Vagina (tissue), 2 donors: ENCODE measurements at regions not wholly inside any gene's neighbourhood (a gene's known extent, or its start where the extent isn't known, plus 50 kb on each side); places are given as distances from the start of the nearest gene placed in this dataset.

Source experiments
- DNase-seq, 2 donors: peaks; one replicate each; pipeline ENCODE4 v3.0.0-alpha.2; 2017; ENCODE audit errors: extremely low spot score in 2 of 2
- H3K27ac ChIP-seq: fragments of 200-600 bp; sonication (generic); one replicate; pipeline ENCODE4 v1.5.1; 2019
- H3K27me3 ChIP-seq: fragments of 200-600 bp; sonication (generic); one replicate; pipeline ENCODE4 v1.5.1; 2019
- H3K36me3 ChIP-seq, 2 donors: fragments of 200-600 bp; sonication (generic); one replicate each; pipeline ENCODE4 v1.5.1; 2017 to 2019
- H3K4me1 ChIP-seq: fragments of 200-600 bp; sonication (generic); one replicate; pipeline ENCODE4 v1.5.1; 2019
- H3K4me3 ChIP-seq, 2 donors: fragments of 200-600 bp; sonication (generic); 1 replicate in 1 of 2; 2 replicates in 1 of 2; pipeline ENCODE4 v1.5.1; 2016 to 2019
- H3K9me3 ChIP-seq: fragments of 200-600 bp; sonication (generic); one replicate; pipeline ENCODE4 v1.5.1; 2019
- POLR2A ChIP-seq, 2 donors: fragments of 450-650 bp; IDR thresholded peaks; one replicate each; pipeline ENCODE4 v1.6.1; 2017; ENCODE audit warnings: antibody characterized with exemption in 2 of 2, mild to moderate bottlenecking in 2 of 2, moderate library complexity in 2 of 2
- POLR2AphosphoS5 ChIP-seq, 2 donors: sonication (generic); formaldehyde crosslinking; IDR thresholded peaks; one replicate each; pipeline ENCODE4 v1.9.0; 2017; ENCODE audit warnings: antibody characterized with exemption in 2 of 2, mild to moderate bottlenecking in 2 of 2, low read depth in 1 of 2; ENCODE audit not compliant: insufficient read depth in 1 of 2
- intact Hi-C: fragments of 100-400 bp; cut with DNase I; formaldehyde crosslinking; loops from one replicate; pipeline ENCODE4 v1.15.1; 2023
- TF ChIP-seq, protein P1 (sequence below), 3 experiments: fragments of 450-650 bp in 2 of 3; fragments of 200-600 bp in 1 of 3; sonication (generic) in 1 of 3; IDR thresholded peaks; one replicate each; pipeline ENCODE4 v1.5.1; 2017 to 2019; ENCODE audit warnings: antibody characterized with exemption in 3 of 3, mild to moderate bottlenecking in 2 of 3, moderate library complexity in 2 of 3

- intact Hi-C loops, result loop anchor here (5.0 kb wide), 1 partner anchor 1382 kb away; no protein-coding TSS in a partner anchor
- H3K27ac ChIP-seq, result no peak overlapping the region
- H3K4me1 ChIP-seq, result no peaks in the 10 kb centered on the region
- no peak for DNase-seq
- no peak overlapping the region for H3K4me3 ChIP-seq
- no peak for TF ChIP-seq POLR2A (IDR thresholded peaks at IDR 0.05)
- TF ChIP-seq POLR2AphosphoS5 (IDR thresholded peaks at IDR 0.05; ENCODE audit: insufficient read depth in 1 of 2, low read depth in 1 of 2), result no peak
- TF ChIP-seq, protein P1, sequence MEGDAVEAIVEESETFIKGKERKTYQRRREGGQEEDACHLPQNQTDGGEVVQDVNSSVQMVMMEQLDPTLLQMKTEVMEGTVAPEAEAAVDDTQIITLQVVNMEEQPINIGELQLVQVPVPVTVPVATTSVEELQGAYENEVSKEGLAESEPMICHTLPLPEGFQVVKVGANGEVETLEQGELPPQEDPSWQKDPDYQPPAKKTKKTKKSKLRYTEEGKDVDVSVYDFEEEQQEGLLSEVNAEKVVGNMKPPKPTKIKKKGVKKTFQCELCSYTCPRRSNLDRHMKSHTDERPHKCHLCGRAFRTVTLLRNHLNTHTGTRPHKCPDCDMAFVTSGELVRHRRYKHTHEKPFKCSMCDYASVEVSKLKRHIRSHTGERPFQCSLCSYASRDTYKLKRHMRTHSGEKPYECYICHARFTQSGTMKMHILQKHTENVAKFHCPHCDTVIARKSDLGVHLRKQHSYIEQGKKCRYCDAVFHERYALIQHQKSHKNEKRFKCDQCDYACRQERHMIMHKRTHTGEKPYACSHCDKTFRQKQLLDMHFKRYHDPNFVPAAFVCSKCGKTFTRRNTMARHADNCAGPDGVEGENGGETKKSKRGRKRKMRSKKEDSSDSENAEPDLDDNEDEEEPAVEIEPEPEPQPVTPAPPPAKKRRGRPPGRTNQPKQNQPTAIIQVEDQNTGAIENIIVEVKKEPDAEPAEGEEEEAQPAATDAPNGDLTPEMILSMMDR (IDR thresholded peaks at IDR 0.05), result no peak
- no peaks in the 10 kb centered on the region for H3K9me3 ChIP-seq
- no peaks in the 10 kb centered on the region for H3K27me3 ChIP-seq
- no peaks in the 10 kb centered on the region for H3K36me3 ChIP-seq
Observed at GRCh38 chr6:156430386-156430785, 346.8 kb upstream of the ARID1B start.

GRCh38 chr6:156427345-156427744, 349.8 kb upstream of the ARID1B start:
- TF ChIP-seq POLR2AphosphoS5 (IDR thresholded peaks at IDR 0.05; ENCODE audit: insufficient read depth in 1 of 2, low read depth in 1 of 2) (peak in 1 of 2 donors; percentile 48), POLR2A (IDR thresholded peaks at IDR 0.05) (no peak)
- Histone ChIP-seq H3K27ac (no peak overlapping the region), H3K4me1 (no peaks in the 10 kb centered on the region), H3K27me3 (no peaks in the 10 kb centered on the region), H3K36me3 (no peaks in the 10 kb centered on the region), H3K9me3 (no peaks in the 10 kb centered on the region), H3K4me3 (no peak overlapping the region)
- intact Hi-C loops, result no loop called here
- no peak for DNase-seq

DNA sequence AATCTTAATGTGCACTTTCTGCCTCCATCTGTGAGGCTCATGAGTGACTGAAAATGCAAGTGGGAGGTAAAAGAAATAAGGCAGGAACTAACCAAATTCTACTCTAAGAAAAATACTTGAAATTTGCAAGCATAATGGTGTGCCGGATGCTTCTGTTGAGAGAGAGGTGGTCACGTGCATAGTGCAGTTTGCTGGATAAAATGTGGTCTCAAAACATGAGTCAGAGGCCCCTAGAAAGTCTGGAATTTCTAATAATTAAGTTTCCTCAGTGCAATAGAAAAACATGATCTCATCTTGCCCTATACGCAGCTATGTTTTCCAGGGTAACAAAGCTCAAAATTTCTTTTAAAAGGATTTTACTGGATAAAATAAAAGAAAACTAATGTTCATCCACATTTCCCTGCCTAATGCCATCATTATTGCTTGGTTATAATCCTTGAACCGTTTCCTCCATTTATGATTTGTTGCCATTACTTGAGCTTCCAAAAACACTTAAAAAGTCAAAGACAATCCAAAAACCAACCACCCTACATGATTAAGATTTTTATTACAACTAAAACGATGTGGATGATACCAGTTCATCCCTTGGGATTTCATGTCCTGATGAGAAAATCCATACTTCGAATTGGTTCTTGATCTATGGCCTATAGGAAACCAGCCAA, 351.7 kb upstream of the ARID1B start:
- no peak for DNase-seq
- Histone ChIP-seq H3K27ac (peak overlapping the region; percentile 20), H3K9me3 (no peaks in the 10 kb centered on the region), H3K27me3 (no peaks in the 10 kb centered on the region), H3K4me3 (no peak overlapping the region), H3K36me3 (no peaks in the 10 kb centered on the region), H3K4me1 (no peaks in the 10 kb centered on the region)
- TF ChIP-seq POLR2A (IDR thresholded peaks at IDR 0.05), result no peak
- no peak for TF ChIP-seq POLR2AphosphoS5 (IDR thresholded peaks at IDR 0.05; ENCODE audit: insufficient read depth in 1 of 2, low read depth in 1 of 2)
- TF ChIP-seq, protein P1 (IDR thresholded peaks at IDR 0.05), result no peak
- intact Hi-C loops, result no loop called here

- intact Hi-C loops, result no loop called here
- Histone ChIP-seq H3K36me3 (no peaks in the 10 kb centered on the region), H3K27ac (no peak overlapping the region), H3K9me3 (no peaks in the 10 kb centered on the region), H3K4me1 (no peaks in the 10 kb centered on the region), H3K27me3 (no peaks in the 10 kb centered on the region), H3K4me3 (no peak overlapping the region)
- TF ChIP-seq, protein P1 (IDR thresholded peaks at IDR 0.05), result no peak
- TF ChIP-seq POLR2A (IDR thresholded peaks at IDR 0.05) (no peak), POLR2AphosphoS5 (IDR thresholded peaks at IDR 0.05; ENCODE audit: insufficient read depth in 1 of 2, low read depth in 1 of 2) (no peak)
- DNase-seq, result no peak
Observed at GRCh38 chr6:156423829-156424228, 353.3 kb upstream of the ARID1B start.

DNA sequence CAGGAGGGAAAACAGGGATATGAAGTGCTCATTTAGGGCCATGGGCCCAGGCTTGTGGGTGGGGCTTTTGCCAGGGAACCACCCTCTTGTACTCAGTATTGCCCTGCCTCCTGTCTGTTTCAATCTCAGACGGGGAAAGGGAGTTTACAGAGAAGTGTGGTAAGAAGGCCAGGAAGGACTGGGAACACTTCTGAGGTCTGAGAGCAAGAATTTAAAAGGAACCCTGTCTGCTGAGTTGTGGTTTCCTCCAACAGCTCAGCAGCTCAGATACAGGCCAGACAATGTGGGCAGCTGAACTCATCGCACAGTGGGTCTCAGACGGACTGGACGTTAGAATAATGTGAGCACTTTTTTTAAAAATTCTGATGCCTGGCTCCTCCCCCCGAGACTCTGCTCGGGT, 354.1 kb upstream of the ARID1B start:
- TF ChIP-seq, protein P1 (IDR thresholded peaks at IDR 0.05), result no peak
- TF ChIP-seq POLR2AphosphoS5 (IDR thresholded peaks at IDR 0.05; ENCODE audit: insufficient read depth in 1 of 2, low read depth in 1 of 2), result no peak
- TF ChIP-seq POLR2A (IDR thresholded peaks at IDR 0.05), result no peak
- H3K4me3 ChIP-seq, result no peak overlapping the region
- DNase-seq, result no peak

More for the DNA sequence above, 354.1 kb upstream of the ARID1B start:
- intact Hi-C loops, result no loop called here
- no peaks in the 10 kb centered on the region for H3K36me3 ChIP-seq
- no peak overlapping the region for H3K27ac ChIP-seq
- H3K4me1 ChIP-seq, result no peaks in the 10 kb centered on the region
- H3K9me3 ChIP-seq, result no peaks in the 10 kb centered on the region
- H3K27me3 ChIP-seq, result no peaks in the 10 kb centered on the region
